ENCODE measurements at regions not wholly inside any gene's neighbourhood (a gene's known extent, or its start where the extent isn't known, plus 50 kb on each side); places are given as distances from the start of the nearest gene placed in this dataset.

DNA sequence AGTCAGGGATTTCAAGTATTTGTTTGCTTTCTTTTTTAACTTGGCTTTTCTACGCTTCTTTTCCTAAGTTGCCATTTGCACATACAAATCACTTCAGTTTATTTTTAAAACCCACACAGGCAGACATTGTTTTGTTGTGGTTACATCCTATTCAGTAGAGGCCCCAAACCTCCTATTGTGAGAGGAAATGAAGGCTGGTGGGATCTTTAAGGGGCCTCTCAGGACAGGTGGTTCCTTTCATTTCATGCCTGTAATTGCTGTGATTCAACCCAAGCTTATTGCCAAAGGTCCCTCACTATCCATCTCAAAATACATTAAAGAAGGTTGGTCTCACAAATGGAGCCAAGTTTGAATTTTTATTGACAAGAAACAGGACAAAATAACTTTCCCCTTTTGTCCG lies 257.1 kb downstream of the ADAMTS20 start:
- no peak for DNase-seq (ENCODE audit: low read depth in 2 of 2)

DNA sequence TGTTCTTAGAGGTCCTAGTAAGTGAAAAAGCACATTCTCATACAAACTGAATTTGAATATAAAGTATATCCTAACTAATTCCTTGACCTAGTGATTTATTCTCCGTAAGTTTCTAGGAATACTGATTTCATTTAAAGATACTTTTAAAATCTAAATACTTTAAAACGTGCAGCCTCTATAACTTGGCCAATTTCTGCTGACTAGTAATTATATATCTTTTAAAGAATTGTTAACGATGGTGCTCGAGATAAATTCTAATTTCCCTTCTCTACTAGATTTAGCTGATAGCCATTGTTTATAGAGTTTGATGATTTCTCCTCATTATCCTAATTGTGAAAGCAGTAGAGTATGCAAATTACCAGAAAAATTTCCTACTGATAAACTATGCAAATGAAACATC lies 257.9 kb downstream of the ADAMTS20 start:
- DNase-seq (ENCODE audit: low read depth in 2 of 2): no peak

DNA sequence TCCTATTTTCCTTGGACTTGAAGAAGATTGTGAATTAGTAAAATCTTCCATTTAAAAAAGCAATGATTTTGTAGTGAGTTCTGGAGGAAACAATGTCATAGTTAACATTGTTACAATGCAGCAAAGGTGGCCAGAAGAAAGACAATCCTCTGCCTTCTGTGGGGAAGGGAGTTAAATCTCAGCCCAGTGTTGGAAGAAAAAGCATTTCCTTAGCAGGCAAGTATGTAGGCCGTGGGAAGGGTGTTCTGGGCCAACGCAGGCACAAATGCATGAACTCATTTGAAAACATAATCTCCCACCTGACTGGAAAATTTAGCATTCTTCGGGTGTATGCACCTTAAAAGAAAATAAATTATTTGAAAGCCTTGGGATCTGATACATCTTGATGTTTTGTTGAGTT lies 258.6 kb downstream of the ADAMTS20 start:
- peak in 1 of 2 donors; percentile 82 for DNase-seq (ENCODE audit: low read depth in 2 of 2)

DNA sequence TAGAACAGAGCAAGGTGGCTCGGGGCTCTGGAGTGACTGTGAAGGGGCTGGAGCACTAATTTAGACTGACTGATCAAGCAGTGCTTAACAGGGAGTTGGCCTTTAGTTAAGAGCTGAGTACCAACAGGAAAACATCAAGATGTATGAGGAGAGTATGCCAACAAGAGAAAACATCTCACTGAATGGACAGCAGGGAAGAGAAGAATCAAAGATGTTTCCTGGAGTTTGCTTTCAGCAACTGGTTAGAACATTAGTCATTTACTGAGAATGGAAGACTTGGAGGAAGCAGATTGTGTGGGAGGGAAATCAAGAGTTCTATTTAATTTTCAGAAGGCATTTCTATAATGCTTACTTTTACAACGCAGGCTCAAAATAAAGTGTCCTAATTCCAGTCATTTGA lies 259.3 kb downstream of the ADAMTS20 start:
- peak in 1 of 2 donors; percentile 89 for DNase-seq (ENCODE audit: low read depth in 2 of 2)

DNA sequence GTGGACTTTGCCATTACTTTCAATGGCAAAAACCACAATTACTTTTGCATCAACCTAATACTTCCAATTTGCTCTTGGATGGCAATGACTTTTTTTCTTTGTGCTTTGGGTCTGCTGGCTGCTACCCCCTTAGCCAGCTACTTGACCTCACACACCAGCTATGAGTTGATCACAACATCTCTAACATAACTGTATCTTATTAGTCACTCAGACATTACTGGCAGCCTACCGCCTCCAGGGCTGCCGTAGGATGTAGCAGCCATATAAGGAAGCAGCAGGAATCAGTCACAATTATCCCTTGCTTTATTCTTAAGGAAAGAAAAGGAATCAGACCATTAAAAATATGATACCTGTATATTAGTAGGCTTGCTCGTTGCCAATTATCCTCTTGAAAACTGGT lies 260.5 kb downstream of the ADAMTS20 start:
- DNase-seq (ENCODE audit: low read depth in 2 of 2): peak in 1 of 2 donors; percentile 45

DNA sequence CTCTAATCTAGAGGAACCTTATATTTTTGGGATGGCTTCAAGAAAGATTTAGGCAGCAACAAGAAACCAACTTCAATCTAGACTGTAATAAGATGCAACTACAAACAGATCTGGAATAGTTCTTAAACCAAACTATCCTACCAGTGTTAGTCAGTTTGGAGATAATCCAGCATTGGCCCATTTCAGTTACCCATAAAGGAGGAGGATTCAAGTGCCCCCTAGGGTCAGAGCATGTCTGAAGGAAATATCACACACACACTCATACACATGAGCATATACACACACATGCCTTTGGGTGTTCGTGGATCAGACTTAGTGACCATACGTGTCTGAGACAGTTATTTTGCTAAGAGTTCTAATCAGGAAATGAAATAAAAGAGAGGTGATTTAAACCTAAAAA lies 261.2 kb downstream of the ADAMTS20 start:
- DNase-seq (ENCODE audit: low read depth in 2 of 2): no peak

DNA sequence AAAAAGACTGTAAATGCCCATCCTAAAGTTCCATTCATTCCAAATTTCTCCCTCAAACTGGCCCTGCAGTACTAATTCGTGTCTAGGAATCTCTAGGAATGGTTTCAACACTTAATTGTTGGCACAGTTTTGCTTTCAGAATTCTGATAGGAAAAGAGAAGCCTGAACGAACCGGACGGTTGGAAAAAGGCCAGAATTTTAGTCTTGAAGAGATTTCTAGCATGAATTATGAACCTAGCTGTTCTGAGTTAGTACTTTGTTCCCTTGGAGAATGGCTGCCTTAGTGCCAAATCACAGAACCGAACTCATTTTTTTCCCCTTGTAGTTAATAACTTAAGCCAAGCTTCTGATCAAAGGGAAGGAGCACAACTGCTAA lies 262.6 kb downstream of the ADAMTS20 start:
- DNase-seq (ENCODE audit: low read depth in 2 of 2): no peak

DNA sequence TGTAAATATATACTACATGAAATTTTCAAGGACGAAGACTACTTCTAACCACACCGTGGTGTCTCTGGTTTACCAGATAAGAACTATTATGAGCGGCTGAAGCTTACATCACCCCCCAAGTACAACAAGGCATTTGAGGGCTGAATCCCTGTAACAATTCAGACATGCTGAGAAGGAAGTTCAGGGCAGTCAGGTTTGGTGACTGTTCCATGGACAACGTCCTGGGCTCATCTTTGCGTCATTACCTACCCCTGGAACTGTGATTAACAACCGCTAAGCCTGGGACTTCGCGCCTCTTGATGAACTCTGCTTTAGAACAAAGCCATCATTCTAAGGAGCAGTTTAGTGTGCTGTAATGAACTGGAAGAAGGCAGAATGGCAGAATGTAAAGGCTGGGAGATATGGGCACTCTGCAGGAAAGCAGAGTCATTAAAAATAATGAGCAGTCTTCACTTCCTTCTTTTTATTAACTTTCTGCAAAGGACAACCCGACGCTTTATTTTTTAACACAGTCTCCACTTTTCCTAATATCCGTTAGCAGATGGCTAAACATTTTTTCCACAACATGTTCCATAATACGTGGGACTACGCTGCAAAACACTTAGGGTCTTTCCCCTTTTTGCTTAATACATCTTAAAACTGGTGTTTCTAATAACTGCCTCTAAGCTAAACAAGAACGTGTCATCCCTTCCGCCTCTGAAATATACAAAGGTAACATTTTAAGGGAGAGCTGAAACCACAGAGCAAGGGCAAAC lies 263.2 kb downstream of the ADAMTS20 start:
- DNase-seq (ENCODE audit: low read depth in 2 of 2): no peak

DNA sequence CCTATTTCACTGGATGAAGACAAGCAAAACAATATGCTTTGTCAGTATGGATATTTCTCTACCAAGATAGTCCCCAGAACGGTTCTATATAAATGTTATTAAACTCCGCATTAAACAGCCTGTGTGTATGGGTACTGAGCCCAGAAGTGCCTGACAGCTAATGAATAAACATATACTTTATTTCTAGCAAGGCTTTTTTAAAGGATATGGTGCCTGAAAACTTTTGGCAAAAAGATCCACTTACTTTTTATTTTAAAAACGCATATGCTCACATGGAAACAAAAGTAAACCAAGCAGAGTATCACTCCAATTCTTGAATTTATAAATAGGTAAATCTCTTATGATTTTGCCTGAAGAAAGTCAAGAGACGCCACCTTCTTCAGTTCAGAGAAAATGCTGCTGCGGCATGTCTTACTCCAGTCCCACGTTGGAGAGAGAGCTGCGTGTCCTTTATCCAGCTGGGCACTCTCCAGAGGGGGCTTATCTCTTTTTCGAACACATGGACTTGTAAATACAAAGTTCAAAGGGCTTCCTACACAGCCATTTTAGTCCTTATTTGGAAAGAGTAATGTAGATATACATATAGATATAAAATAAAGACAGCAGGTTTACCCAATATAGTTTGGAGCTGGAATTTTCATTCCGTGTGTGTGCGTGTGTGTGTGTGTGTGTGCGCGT lies 264.2 kb downstream of the ADAMTS20 start:
- DNase-seq (ENCODE audit: low read depth in 2 of 2): no peak

DNA sequence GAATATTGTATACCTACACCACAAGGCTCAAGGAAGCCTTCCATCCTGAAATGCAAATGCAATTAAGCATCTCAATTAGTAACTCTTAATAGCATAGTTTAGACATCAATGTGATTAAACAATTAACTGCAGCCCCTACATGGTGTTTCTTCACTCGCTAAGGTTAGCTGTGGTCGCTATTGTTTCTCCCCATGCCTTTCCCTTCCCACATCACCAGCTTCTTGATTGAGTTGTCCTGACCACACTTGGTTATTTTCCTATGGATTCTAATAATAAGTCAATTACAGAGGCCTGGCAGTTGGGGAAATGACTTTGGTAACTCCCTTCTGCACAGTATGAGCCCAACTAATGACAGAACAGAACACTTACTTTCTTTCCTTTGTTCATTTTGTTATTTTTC lies 265.0 kb downstream of the ADAMTS20 start:
- no peak for DNase-seq (ENCODE audit: low read depth in 2 of 2)

DNA sequence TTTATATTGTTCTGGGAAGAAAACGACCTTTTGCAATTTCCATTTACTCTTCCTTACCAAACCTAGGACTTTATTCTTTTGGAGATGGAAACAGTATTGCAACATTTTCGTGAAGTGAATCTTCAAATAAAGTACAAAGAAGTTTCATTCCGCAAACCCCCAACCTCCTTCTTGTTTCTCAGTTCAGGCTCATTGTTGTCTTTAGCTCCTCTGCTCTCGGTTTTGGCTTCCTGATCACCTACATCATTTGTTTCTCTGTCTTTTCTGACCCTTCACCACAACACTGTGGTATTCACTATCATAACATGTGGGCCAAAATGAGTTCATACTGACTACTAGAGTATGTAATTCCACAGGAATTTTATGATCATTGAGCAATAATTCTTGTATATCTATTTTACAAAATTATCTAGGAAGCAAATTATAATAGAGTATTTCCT lies 266.8 kb downstream of the ADAMTS20 start:
- DNase-seq (ENCODE audit: low read depth in 2 of 2): peak; percentile 7 to 57

DNA sequence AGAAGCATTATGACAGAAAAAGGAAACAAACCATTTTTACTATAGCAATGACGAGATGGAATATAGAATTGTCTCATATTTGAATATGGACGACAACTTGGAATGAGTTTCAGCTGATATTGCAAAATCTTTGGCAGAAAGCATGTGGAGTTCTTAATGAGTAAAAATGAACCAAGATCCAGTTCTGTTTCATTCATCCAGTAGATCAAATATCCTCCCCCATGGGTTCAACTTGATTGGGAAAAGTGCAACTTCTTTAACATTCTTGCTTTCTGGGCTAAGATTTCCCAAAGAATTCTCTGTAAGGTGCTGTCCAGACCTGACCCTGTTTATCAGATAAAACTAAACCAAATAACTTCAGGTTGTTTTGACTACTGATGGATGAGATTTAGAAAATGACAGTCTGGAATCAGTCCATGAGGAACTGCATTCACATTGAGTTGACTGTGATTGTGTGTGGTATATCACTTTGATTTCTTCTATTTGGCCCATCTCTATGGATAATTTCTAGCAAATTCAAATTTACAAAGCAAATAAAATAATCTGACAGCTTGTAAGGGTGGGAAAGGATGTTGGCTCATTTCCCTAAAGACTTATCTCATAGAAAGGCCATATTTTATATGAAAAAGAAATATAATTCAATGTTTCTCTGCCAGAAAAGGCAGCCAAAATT lies 267.4 kb downstream of the ADAMTS20 start:
- DNase-seq (ENCODE audit: low read depth in 2 of 2): peak in 1 of 2 donors; percentile 38

DNA sequence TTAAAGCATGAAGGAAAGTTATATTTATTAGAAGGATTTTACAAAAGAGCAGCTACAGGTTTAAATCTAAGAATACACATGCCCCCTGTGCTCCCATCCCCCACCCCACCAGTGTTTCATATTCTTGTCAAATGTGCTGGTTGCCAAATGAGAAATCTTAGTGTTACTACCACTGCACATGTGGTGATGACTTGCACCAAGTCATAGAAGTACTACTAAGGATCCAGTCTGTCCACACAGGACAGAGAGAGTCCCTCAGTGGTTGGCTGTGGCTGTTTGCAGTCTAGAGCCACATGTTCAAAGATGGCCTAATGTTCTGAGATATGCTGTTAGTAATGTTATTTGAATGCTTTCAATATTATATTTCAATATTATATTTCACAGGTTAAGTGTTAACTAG lies 268.8 kb downstream of the ADAMTS20 start:
- no peak for DNase-seq (ENCODE audit: low read depth in 2 of 2)

DNA sequence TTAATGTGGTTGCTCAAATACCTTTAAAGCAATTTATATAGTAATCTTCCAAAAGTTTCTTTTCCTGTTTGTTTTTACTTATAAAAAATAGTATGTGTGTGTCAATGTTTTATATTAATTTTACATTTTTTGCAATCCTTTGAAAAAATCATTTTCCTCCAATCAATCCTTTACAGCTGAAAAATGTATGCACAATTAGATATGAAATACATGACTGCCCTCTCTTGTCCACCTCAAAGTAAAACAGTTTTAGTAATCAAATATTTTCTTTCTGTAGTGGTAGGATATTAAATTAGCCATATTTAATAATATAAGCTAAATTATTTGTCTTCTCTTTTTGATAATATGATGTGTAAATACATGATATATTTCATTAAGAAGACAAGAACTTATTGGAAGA lies 269.9 kb downstream of the ADAMTS20 start:
- peak; percentile 12 to 49 for DNase-seq (ENCODE audit: low read depth in 2 of 2)

DNA sequence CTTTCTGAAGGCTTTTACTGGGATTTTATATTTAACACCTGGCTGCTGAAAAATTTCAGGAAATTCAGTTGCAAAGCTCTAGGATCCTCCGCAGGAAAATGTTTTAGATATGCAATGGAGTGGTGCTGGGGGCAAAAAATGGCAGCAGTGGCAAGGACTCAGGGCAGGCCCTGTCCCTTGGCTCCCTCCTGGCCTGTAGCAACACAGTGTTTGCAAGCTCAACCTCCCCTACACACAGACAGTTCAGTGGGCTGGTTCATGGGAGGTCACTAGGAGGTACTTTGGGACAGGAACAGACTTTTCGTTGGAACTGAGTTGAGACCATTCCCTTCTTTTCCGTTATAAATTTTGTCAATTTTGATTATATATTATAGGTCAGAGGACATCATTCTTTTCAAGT lies 270.4 kb downstream of the ADAMTS20 start:
- no peak for DNase-seq (ENCODE audit: low read depth in 2 of 2)

DNA sequence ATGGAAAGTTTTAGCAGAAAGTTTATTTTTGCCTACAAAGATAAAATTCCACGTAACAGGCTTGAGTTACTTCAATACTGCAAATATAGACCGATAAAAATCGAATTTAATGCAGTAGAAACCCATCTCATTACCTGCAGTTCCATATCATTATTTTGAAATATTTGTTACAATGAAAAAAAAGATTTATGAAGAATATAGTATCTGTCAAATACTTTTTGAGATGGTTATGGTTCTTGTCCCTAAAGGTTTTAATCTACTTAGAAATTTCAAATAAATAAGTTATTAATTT lies 273.5 kb downstream of the ADAMTS20 start:
- no peak for DNase-seq (ENCODE audit: low read depth in 2 of 2)

DNA sequence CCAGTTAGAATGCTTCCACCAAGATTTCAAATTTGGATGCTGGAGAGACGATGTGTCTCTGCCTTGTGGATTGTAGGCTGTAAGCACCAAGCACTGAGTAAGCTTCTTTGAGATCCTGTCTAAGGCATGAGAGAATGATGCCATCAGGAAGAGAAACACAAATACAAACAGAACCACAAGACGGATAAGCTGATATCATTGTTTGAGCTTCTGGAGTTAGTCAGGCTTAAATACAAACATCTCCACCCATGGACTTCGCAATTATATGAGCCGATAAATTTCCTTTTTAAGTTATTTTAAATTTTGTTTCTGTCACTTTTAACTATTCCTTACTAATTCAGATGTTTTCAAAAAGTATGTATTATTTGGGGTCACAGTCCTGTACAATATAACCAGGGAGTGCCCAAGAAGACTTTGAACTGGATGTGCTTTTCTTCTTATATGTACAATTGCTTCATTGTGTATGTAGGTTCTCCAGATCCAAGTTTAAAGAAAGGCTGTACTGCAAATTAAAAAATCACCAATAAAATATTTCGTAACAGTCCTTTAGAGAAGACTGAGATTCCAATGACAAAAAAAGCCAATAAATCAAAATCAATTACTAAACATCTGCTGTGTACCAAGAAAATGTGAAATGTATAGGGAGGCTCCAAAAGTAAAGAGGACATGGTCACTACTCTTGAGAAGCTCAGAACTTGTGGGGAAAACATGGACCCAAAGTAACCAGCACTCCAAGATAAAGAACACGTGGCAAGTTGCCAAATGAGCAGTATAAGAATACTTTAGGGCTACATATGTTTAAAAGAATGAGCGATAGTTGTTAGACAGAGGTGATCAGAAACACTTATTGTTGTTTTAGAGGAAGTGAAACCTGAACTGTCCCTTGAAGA lies 274.1 kb downstream of the ADAMTS20 start:
- DNase-seq (ENCODE audit: low read depth in 2 of 2): peak in 1 of 2 donors; percentile 53

DNA sequence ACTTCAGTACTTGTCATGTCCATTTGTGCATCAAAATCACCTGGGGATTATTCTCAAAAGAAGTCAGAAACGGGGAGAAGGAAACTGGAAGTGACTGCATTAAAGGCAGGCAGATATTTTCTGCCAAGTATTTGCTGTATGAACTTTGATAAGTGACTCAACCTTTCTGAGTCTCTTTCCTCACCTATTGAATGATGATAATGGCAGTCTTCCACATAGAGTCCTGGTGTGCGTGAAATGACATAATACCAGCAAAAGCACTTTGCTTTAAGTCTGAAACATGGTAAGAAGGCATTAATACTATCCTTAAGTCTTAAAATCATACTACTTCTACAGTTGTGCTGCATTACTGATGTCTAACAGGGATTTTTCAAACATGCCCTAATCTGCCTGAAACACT lies 278.5 kb downstream of the ADAMTS20 start:
- DNase-seq (ENCODE audit: low read depth in 2 of 2): peak in 1 of 2 donors; percentile 38

DNA sequence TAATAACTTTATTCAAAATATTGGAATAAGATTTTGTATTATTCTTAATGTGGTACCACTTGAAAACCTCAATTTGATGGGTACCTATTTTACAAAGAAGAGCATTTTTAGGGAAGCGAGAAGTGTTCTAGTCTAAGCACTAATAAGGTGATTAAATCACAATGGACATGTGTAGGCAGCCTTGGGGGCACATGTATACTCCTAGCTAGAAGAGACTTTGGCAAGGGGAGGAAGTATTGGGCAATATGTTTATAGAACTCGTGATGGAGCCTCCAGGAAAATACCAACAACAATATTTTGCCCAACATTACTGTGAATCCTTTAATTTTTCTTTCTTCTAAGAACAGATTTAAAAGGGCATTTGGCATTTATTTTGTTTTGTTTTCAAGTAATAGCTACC lies 280.3 kb downstream of the ADAMTS20 start:
- DNase-seq (ENCODE audit: low read depth in 2 of 2): no peak

DNA sequence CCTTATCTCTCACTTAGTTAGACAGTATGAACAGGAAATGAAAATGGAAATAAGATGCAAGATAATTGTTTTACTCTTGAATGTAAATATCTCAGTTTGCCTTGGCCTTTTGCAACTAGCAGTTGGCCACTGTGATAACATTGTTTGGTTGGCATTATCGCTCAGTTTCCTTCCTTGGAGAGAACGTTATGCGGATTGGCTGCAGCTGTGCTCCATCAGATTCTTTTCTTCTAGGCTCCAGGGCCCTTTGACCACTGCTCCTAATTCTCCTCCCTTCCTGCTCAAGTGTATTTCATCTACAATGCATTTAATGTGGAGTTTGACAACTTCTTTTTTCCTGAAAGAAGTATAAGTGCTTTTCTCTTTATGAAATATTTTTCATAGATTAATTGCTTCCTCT lies 284.2 kb downstream of the ADAMTS20 start:
- DNase-seq (ENCODE audit: low read depth in 2 of 2): peak in 1 of 2 donors; percentile 57

DNA sequence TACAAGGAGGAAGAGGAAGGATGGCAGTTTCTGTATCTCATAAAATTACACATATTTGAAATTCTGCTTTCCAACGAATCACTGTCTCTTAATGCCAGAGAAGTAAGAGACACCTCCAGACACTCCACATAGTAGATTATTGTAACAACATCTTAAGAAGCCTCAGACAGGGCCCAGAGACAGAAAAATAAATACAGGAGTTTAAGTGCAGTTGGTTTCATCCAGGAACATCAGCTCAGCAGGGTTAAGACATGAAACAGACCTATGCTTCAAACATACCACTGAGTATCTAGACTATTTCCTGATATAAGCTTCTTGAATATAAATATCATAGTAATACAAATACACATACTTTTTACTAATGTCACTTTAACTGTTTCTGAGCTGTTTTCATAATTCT lies 290.3 kb downstream of the ADAMTS20 start:
- no peak for DNase-seq (ENCODE audit: low read depth in 2 of 2)

All from dermis microvascular lymphatic vessel endothelial cell (primary cell).